GM12865 (cell line): ENCODE measurements at regions not wholly inside any gene's neighbourhood (a gene's known extent, or its start where the extent isn't known, plus 50 kb on each side); places are given as distances from the start of the nearest gene placed in this dataset.

Source experiments
- DNase-seq: peaks from one replicate; pipeline ENCODE4 v3.0.0; 2010; ENCODE audit warnings: low read depth
- H3K4me3 ChIP-seq: 2 replicates; pipeline ENCODE4 v1.5.1; 2011; ENCODE audit warnings: mild to moderate bottlenecking, low read depth, low read length, control low read depth
- TF ChIP-seq, protein P1 (sequence below): IDR thresholded peaks from 2 replicates; pipeline ENCODE4 v1.5.1; 2011; ENCODE audit warnings: low read length, control low read depth, low read depth, inconsistent platforms; ENCODE audit not compliant: insufficient read depth; ENCODE audit errors: missing control alignments

DNA sequence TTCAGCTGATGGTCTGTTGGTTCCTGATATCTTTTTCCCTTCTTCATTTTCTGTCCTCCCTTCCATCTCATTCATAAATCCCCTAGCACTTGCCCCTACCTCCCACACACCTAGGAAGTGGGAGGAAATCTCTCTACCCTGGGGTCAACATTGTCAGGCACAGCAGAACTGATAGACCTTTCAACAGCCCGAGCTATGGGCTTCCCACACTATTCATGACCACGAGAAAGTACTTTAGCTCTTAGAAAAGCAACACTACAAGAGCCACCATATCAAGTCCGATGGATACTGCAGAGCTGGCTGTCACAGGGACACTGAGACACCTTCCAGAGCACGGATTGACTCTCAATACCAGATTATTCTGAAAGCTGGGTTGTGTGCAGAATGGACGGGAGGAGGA, 180.6 kb upstream of the NEBL start:
- TF ChIP-seq, protein P1, sequence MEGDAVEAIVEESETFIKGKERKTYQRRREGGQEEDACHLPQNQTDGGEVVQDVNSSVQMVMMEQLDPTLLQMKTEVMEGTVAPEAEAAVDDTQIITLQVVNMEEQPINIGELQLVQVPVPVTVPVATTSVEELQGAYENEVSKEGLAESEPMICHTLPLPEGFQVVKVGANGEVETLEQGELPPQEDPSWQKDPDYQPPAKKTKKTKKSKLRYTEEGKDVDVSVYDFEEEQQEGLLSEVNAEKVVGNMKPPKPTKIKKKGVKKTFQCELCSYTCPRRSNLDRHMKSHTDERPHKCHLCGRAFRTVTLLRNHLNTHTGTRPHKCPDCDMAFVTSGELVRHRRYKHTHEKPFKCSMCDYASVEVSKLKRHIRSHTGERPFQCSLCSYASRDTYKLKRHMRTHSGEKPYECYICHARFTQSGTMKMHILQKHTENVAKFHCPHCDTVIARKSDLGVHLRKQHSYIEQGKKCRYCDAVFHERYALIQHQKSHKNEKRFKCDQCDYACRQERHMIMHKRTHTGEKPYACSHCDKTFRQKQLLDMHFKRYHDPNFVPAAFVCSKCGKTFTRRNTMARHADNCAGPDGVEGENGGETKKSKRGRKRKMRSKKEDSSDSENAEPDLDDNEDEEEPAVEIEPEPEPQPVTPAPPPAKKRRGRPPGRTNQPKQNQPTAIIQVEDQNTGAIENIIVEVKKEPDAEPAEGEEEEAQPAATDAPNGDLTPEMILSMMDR, result no peak
- DNase-seq, result no peak
- no peak overlapping the region for H3K4me3 ChIP-seq

DNA sequence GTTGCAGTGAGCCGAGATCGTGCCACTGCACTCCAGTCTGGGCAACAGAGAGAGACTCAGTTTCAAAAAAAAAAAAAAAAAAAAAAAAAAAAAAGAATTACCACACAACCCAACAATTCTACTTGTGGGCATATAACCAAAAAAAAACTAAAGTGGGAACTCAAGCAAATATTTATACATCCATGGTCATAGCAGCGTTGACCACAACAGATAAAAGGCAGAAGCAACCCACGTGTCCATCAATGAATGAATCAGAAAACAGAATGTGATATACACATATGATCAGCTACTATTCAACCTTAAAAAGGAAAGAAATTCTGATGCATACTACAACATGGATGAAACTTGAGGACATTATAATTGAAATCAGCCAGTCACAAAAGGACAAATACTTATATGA, 179.3 kb upstream of the NEBL start:
- TF ChIP-seq, protein P1, result no peak
- H3K4me3 ChIP-seq, result no peak overlapping the region
- DNase-seq, result no peak

DNA sequence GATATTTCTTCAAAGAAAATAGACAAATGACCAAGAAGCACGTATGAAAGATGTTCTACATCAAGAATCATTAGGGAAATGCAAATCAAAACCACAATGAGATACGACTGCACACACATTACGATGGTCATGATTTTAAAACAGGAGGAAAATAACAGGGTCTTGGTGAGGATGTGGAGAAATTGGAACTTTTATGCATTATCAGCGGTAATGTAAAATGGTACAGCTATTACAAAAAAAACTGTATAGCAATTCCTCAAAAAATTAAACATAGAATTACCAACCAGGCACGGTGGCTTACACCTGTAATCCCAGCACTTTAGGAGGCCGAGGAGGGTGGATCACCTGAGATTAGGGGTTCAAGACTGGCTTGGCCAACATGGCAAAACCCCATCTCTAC, 178.8 kb upstream of the NEBL start:
- TF ChIP-seq, protein P1, result no peak
- no peak overlapping the region for H3K4me3 ChIP-seq
- DNase-seq, result no peak

- DNase-seq, result no peak
- no peak overlapping the region for H3K4me3 ChIP-seq
- TF ChIP-seq, protein P1, result no peak
Measured at GRCh38 chr10:21071001-21071673, 174.0 kb upstream of the NEBL start.

GRCh38 chr10:21069929-21070700, 173.0 kb upstream of the NEBL start:
- TF ChIP-seq, protein P1, result no peak
- H3K4me3 ChIP-seq, result no peak overlapping the region
- DNase-seq, result no peak

GRCh38 chr10:21069278-21069677, 172.2 kb upstream of the NEBL start:
- no peak overlapping the region for H3K4me3 ChIP-seq
- TF ChIP-seq, protein P1, result no peak

More at GRCh38 chr10:21069278-21069677, 172.2 kb upstream of the NEBL start:
- no peak for DNase-seq
